GM21786 (cell line): ENCODE measurements at regions not wholly inside any gene's neighbourhood (a gene's known extent, or its start where the extent isn't known, plus 50 kb on each side); places are given as distances from the start of the nearest gene placed in this dataset.

Source experiments
- ATAC-seq: cut with Tn5 transposase; IDR thresholded peaks from one replicate; pipeline ENCODE4 v1.9.1; 2021; ENCODE audit not compliant: unreplicated experiment

GRCh38 chr3:194003114-194004057, 132.6 kb upstream of the HES1 start:
- ATAC-seq, result peak; percentile 57

- ATAC-seq, result no peak
Observed at GRCh38 chr3:194005930-194006501, 129.9 kb upstream of the HES1 start.

GRCh38 chr3:194007592-194008337, 128.2 kb upstream of the HES1 start:
- ATAC-seq, result no peak

GRCh38 chr3:194009019-194009418, 126.9 kb upstream of the HES1 start:
- ATAC-seq, result no peak

- ATAC-seq, result no peak
Observed at GRCh38 chr3:194009892-194010533, 125.9 kb upstream of the HES1 start.

GRCh38 chr3:194011807-194012206, 124.1 kb upstream of the HES1 start:
- ATAC-seq, result no peak

- no peak for ATAC-seq
Observed at GRCh38 chr3:194013928-194014327, 122.0 kb upstream of the HES1 start.

- no peak for ATAC-seq
Observed at GRCh38 chr3:194014756-194015155, 121.2 kb upstream of the HES1 start.

- ATAC-seq, result no peak
Observed at GRCh38 chr3:194019398-194020165, 116.4 kb upstream of the HES1 start.

- no peak for ATAC-seq
Observed at GRCh38 chr3:194022052-194022451, 113.9 kb upstream of the HES1 start.

GRCh38 chr3:194022816-194023215, 113.1 kb upstream of the HES1 start:
- no peak for ATAC-seq

- no peak for ATAC-seq
Observed at GRCh38 chr3:194023501-194024280, 112.3 kb upstream of the HES1 start.

GRCh38 chr3:194025119-194025518, 110.8 kb upstream of the HES1 start:
- ATAC-seq, result no peak

GRCh38 chr3:194025951-194026350, 110.0 kb upstream of the HES1 start:
- ATAC-seq, result no peak

GRCh38 chr3:194028434-194029004, 107.4 kb upstream of the HES1 start:
- no peak for ATAC-seq

GRCh38 chr3:194029846-194030245, 106.1 kb upstream of the HES1 start:
- ATAC-seq, result no peak

GRCh38 chr3:194030372-194030771, 105.6 kb upstream of the HES1 start:
- no peak for ATAC-seq

GRCh38 chr3:194031349-194031748, 104.6 kb upstream of the HES1 start:
- ATAC-seq, result no peak

GRCh38 chr3:194031867-194032635, 103.9 kb upstream of the HES1 start:
- ATAC-seq, result no peak
